ENCODE measurements at regions not wholly inside any gene's neighbourhood (a gene's known extent, or its start where the extent isn't known, plus 50 kb on each side); places are given as distances from the start of the nearest gene placed in this dataset.

GRCh38 chr6:51166914-51167313 is 348.2 kb downstream of the TFAP2B start:
- no peaks in the 10 kb centered on the region for H3K4me1 Mint-ChIP-seq
- Histone ChIP-seq H3K27ac (ENCODE audit: low read length in 2 of 2) (no peak overlapping the region), H3K79me2 (ENCODE audit: control insufficient read depth, insufficient read depth, low read length) (no peaks in the 10 kb centered on the region), H3K4me1 (ENCODE audit: control insufficient read depth in 2 of 2, insufficient read depth in 2 of 2, low read length in 2 of 2) (no peaks in the 10 kb centered on the region), H3K4me2 (replicated peaks; ENCODE audit: low read depth, low read length, poor library complexity, severe bottlenecking) (no peak overlapping the region), H2AFZ (ENCODE audit: insufficient read depth, low read depth, low read length, poor library complexity, severe bottlenecking) (no peak overlapping the region), H3K9ac (ENCODE audit: low read length) (no peak overlapping the region), H3K36me3 (replicated peaks in 1 of 2; ENCODE audit: control extremely low read depth in 1 of 2, control insufficient read depth in 1 of 2, extremely low read depth in 1 of 2, insufficient read depth in 2 of 2, low read length in 1 of 2) (no peaks in the 10 kb centered on the region), H3K4me3 (ENCODE audit: control extremely low read depth in 1 of 5, extremely low read depth in 1 of 5, insufficient read depth in 1 of 5, low read depth in 2 of 5, low read length in 4 of 5) (no peak overlapping the region), H3K9me3 (ENCODE audit: control extremely low read depth in 1 of 3, control insufficient read depth in 2 of 3, insufficient read depth in 1 of 3, low read length in 2 of 3) (no peaks in the 10 kb centered on the region), H3K27me3 (replicated peaks in 1 of 4; ENCODE audit: control extremely low read depth in 1 of 4, control insufficient read depth in 3 of 4, insufficient read depth in 4 of 4, low read length in 3 of 4) (no peaks in the 10 kb centered on the region), H4K20me1 (ENCODE audit: control insufficient read depth, insufficient read depth, low read length, poor library complexity, severe bottlenecking) (no peaks in the 10 kb centered on the region)
- intact Hi-C loops (cut with micrococcal nuclease), result no loop called here
- TF ChIP-seq CTCF (IDR thresholded peaks at IDR 0.05) (no peak), EZH2 (IDR thresholded peaks at IDR 0.05; ENCODE audit: borderline replicate concordance, insufficient read depth, low read depth, low read length, poor library complexity, severe bottlenecking) (no peak)
- ChIA-PET CTCF (no interaction called here), POLR2A (no interaction called here)
- WGBS (ENCODE audit: insufficient coverage), result no CpG with 5 or more reads among the region's 1 CpG
- DNase-seq (no peak), ATAC-seq (ENCODE audit: low read depth) (no peak)
- no peak overlapping the region for H3K27ac Mint-ChIP-seq
- no peak overlapping the region for H3K4me3 Mint-ChIP-seq
- peaks cover 8% of the 10 kb centered on the region for H3K9me3 Mint-ChIP-seq (ENCODE audit: insufficient read depth)
- H3K27me3 Mint-ChIP-seq, result no peaks in the 10 kb centered on the region

GRCh38 chr6:51167468-51167867 is 348.8 kb downstream of the TFAP2B start:
- H3K4me2 ChIP-seq (replicated peaks; ENCODE audit: low read depth, low read length, poor library complexity, severe bottlenecking), result no peak overlapping the region
- H4K20me1 ChIP-seq (ENCODE audit: control insufficient read depth, insufficient read depth, low read length, poor library complexity, severe bottlenecking), result no peaks in the 10 kb centered on the region
- no peaks in the 10 kb centered on the region for H3K4me1 Mint-ChIP-seq
- no peak overlapping the region for H3K4me3 Mint-ChIP-seq
- WGBS (ENCODE audit: insufficient coverage), result no CpG with 5 or more reads among the region's 1 CpG
- H3K9ac ChIP-seq (ENCODE audit: low read length), result no peak overlapping the region
- H3K79me2 ChIP-seq (ENCODE audit: control insufficient read depth, insufficient read depth, low read length), result no peaks in the 10 kb centered on the region
- ATAC-seq (ENCODE audit: low read depth) (no peak), DNase-seq (no peak)
- no peaks in the 10 kb centered on the region for H3K27me3 ChIP-seq (replicated peaks in 1 of 4; ENCODE audit: control extremely low read depth in 1 of 4, control insufficient read depth in 3 of 4, insufficient read depth in 4 of 4, low read length in 3 of 4)
- H3K27ac Mint-ChIP-seq, result no peak overlapping the region
- ChIA-PET CTCF (no interaction called here), POLR2A (no interaction called here)
- H3K9me3 ChIP-seq (ENCODE audit: control extremely low read depth in 1 of 3, control insufficient read depth in 2 of 3, insufficient read depth in 1 of 3, low read length in 2 of 3), result no peaks in the 10 kb centered on the region
- no peak for TF ChIP-seq EZH2 (IDR thresholded peaks at IDR 0.05; ENCODE audit: borderline replicate concordance, insufficient read depth, low read depth, low read length, poor library complexity, severe bottlenecking)
- no peak for TF ChIP-seq CTCF (IDR thresholded peaks at IDR 0.05)
- no peak overlapping the region for H2AFZ ChIP-seq (ENCODE audit: insufficient read depth, low read depth, low read length, poor library complexity, severe bottlenecking)
- H3K27me3 Mint-ChIP-seq, result no peaks in the 10 kb centered on the region
- H3K4me1 ChIP-seq (ENCODE audit: control insufficient read depth in 2 of 2, insufficient read depth in 2 of 2, low read length in 2 of 2), result no peaks in the 10 kb centered on the region
- no peak overlapping the region for H3K4me3 ChIP-seq (ENCODE audit: control extremely low read depth in 1 of 5, extremely low read depth in 1 of 5, insufficient read depth in 1 of 5, low read depth in 2 of 5, low read length in 4 of 5)
- no peaks in the 10 kb centered on the region for H3K36me3 ChIP-seq (replicated peaks in 1 of 2; ENCODE audit: control extremely low read depth in 1 of 2, control insufficient read depth in 1 of 2, extremely low read depth in 1 of 2, insufficient read depth in 2 of 2, low read length in 1 of 2)
- H3K27ac ChIP-seq (ENCODE audit: low read length in 2 of 2), result no peak overlapping the region
- intact Hi-C loops (cut with micrococcal nuclease), result no loop called here
- H3K9me3 Mint-ChIP-seq (ENCODE audit: insufficient read depth), result peaks cover 8% of the 10 kb centered on the region

Data from B cell (primary cell).